Fibroblast of lung (primary cell): ENCODE measurements at regions not wholly inside any gene's neighbourhood (a gene's known extent, or its start where the extent isn't known, plus 50 kb on each side); places are given as distances from the start of the nearest gene placed in this dataset.

Source experiments
- DNase-seq, 2 donors: peaks; one replicate each; pipeline versions ENCODE4 v3.0.0 to v3.0.0-alpha.2; 2010; ENCODE audit warnings: low read depth in 2 of 2
- H2AFZ ChIP-seq: 2 replicates; pipeline ENCODE4 v1.5.1; 2012; ENCODE audit warnings: low read length, control low read depth, inconsistent platforms
- H3K27ac ChIP-seq: 2 replicates; pipeline ENCODE4 v1.5.1; 2011; ENCODE audit warnings: low read length, control low read depth; ENCODE audit not compliant: insufficient read depth
- H3K27me3 ChIP-seq: 2 replicates; pipeline ENCODE4 v1.5.1; 2011; ENCODE audit warnings: mild to moderate bottlenecking, low read length; ENCODE audit not compliant: control insufficient read depth, insufficient read depth
- H3K36me3 ChIP-seq: 2 replicates; pipeline ENCODE4 v1.5.1; 2011; ENCODE audit warnings: low read length; ENCODE audit not compliant: control insufficient read depth, insufficient read depth
- H3K4me1 ChIP-seq: 2 replicates; pipeline ENCODE4 v1.5.1; 2011; ENCODE audit warnings: low read length; ENCODE audit not compliant: control insufficient read depth, insufficient read depth; ENCODE audit errors: extremely low read depth
- H3K4me2 ChIP-seq: 2 replicates; pipeline ENCODE4 v1.5.1; 2011; ENCODE audit warnings: low read length, control low read depth; ENCODE audit not compliant: insufficient read depth; ENCODE audit errors: extremely low read depth
- H3K4me3 ChIP-seq, 4 experiments: fragments of 200-600 bp in 1 of 4; sonication (generic) in 1 of 4; replicated peaks in 1 of 4; 2 replicates each; pipeline ENCODE4 v1.5.1; 2011 to 2016; ENCODE audit warnings: low read length in 4 of 4, low read depth in 3 of 4, mild to moderate bottlenecking in 3 of 4, control low read depth in 2 of 4, inconsistent platforms in 1 of 4, mixed read lengths in 1 of 4; ENCODE audit not compliant: insufficient read depth in 1 of 4; ENCODE audit errors: control extremely low read depth in 1 of 4
- H3K79me2 ChIP-seq: 2 replicates; pipeline ENCODE4 v1.5.1; 2012; ENCODE audit warnings: mild to moderate bottlenecking, low read length, inconsistent platforms; ENCODE audit not compliant: control insufficient read depth, insufficient read depth
- H3K9ac ChIP-seq: 2 replicates; pipeline ENCODE4 v1.5.1; 2011; ENCODE audit warnings: mild to moderate bottlenecking, low read length, control low read depth; ENCODE audit not compliant: insufficient read depth
- H3K9me3 ChIP-seq: 2 replicates; pipeline ENCODE4 v1.5.1; 2012; ENCODE audit warnings: low read depth, low read length; ENCODE audit not compliant: control insufficient read depth, insufficient read depth
- H4K20me1 ChIP-seq: 2 replicates; pipeline ENCODE4 v1.5.1; 2011; ENCODE audit warnings: low read length; ENCODE audit not compliant: control insufficient read depth, insufficient read depth; ENCODE audit errors: extremely low read depth
- EZH2 ChIP-seq: IDR thresholded peaks from 2 replicates; pipeline ENCODE4 v1.5.1; 2012; ENCODE audit warnings: low read length, control low read depth, mild to moderate bottlenecking; ENCODE audit errors: missing control alignments
- TF ChIP-seq, protein P1 (sequence below), 2 donors: IDR thresholded peaks in 1 of 2; conservative IDR thresholded peaks in 1 of 2; 1 replicate in 1 of 2; 2 replicates in 1 of 2; pipeline ENCODE4 v1.5.1; 2011 to 2012; ENCODE audit warnings: low read length in 2 of 2, control low read depth in 1 of 2, inconsistent platforms in 1 of 2, low read depth in 1 of 2, mild to moderate bottlenecking in 1 of 2

DNA sequence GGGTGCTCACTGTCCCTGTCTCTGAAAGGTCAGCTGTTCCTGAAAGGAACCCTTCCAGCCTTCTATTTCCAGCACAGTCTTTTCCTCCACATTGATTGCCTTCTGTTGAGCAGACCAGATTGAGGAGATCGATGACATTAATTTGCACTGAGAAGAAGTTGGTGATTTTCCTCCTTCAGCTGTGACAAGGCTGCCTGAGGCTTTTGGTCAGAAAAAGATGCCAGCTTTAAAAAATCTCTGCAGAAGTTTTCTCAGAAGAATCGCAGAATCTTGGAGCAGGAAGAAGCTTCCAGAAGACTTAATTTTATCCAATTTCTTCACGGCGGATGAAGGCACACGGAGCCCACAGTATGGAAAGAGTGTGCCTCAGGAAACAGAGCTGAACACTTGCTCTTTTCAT, 112.8 kb downstream of the FAM43A start:
- H3K79me2 ChIP-seq, result no peaks in the 10 kb centered on the region
- H3K9me3 ChIP-seq, result no peaks in the 10 kb centered on the region
- DNase-seq, result no peak
- no peaks in the 10 kb centered on the region for H3K4me1 ChIP-seq
- H3K27ac ChIP-seq, result no peak overlapping the region
- H3K4me2 ChIP-seq, result no peak overlapping the region
- no peak overlapping the region for H2AFZ ChIP-seq
- no peak for TF ChIP-seq EZH2
- TF ChIP-seq, protein P1, sequence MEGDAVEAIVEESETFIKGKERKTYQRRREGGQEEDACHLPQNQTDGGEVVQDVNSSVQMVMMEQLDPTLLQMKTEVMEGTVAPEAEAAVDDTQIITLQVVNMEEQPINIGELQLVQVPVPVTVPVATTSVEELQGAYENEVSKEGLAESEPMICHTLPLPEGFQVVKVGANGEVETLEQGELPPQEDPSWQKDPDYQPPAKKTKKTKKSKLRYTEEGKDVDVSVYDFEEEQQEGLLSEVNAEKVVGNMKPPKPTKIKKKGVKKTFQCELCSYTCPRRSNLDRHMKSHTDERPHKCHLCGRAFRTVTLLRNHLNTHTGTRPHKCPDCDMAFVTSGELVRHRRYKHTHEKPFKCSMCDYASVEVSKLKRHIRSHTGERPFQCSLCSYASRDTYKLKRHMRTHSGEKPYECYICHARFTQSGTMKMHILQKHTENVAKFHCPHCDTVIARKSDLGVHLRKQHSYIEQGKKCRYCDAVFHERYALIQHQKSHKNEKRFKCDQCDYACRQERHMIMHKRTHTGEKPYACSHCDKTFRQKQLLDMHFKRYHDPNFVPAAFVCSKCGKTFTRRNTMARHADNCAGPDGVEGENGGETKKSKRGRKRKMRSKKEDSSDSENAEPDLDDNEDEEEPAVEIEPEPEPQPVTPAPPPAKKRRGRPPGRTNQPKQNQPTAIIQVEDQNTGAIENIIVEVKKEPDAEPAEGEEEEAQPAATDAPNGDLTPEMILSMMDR (conservative IDR thresholded peaks at IDR 0.05 in 1 of 2, IDR thresholded peaks at IDR 0.05 in 1 of 2; ENCODE audit: low read depth in 1 of 2, low read length in 2 of 2), result no peak
- H3K27me3 ChIP-seq, result peaks cover 4% of the 10 kb centered on the region
- no peak overlapping the region for H3K9ac ChIP-seq
- no peaks in the 10 kb centered on the region for H4K20me1 ChIP-seq
- H3K4me3 ChIP-seq, result no peak overlapping the region
- no peaks in the 10 kb centered on the region for H3K36me3 ChIP-seq

- Histone ChIP-seq H3K27me3 (peaks cover 4% of the 10 kb centered on the region), H3K9me3 (no peaks in the 10 kb centered on the region), H3K79me2 (no peaks in the 10 kb centered on the region), H2AFZ (no peak overlapping the region), H3K4me3 (no peak overlapping the region), H3K9ac (no peak overlapping the region), H3K36me3 (no peaks in the 10 kb centered on the region), H3K27ac (no peak overlapping the region), H3K4me2 (no peak overlapping the region), H3K4me1 (no peaks in the 10 kb centered on the region), H4K20me1 (no peaks in the 10 kb centered on the region)
- DNase-seq, result no peak
- no peak for TF ChIP-seq EZH2
- TF ChIP-seq, protein P1 (conservative IDR thresholded peaks at IDR 0.05 in 1 of 2, IDR thresholded peaks at IDR 0.05 in 1 of 2; ENCODE audit: low read depth in 1 of 2, low read length in 2 of 2), result no peak
These were observed 114.3 kb downstream of the FAM43A start for GRCh38 chr3:194800002-194800401.

GRCh38 chr3:194801461-194802432, 116.1 kb downstream of the FAM43A start:
- DNase-seq, result no peak
- Histone ChIP-seq H3K27me3 (peaks cover 4% of the 10 kb centered on the region), H4K20me1 (no peaks in the 10 kb centered on the region), H2AFZ (no peak overlapping the region), H3K4me3 (no peak overlapping the region), H3K9ac (no peak overlapping the region), H3K4me2 (no peak overlapping the region), H3K36me3 (no peaks in the 10 kb centered on the region), H3K9me3 (no peaks in the 10 kb centered on the region), H3K4me1 (no peaks in the 10 kb centered on the region), H3K79me2 (no peaks in the 10 kb centered on the region), H3K27ac (no peak overlapping the region)
- no peak for TF ChIP-seq EZH2
- TF ChIP-seq, protein P1 (conservative IDR thresholded peaks at IDR 0.05 in 1 of 2, IDR thresholded peaks at IDR 0.05 in 1 of 2; ENCODE audit: low read depth in 1 of 2, low read length in 2 of 2), result no peak
